H54 (cell line): ENCODE measurements at regions not wholly inside any gene's neighbourhood (a gene's known extent, or its start where the extent isn't known, plus 50 kb on each side); places are given as distances from the start of the nearest gene placed in this dataset.

ENCODE experiments used
- DNase-seq: peaks from one replicate; pipeline ENCODE4 v3.0.0; 2011; ENCODE audit warnings: low spot score, mixed read lengths; ENCODE audit not compliant: insufficient read length
- FAIRE-seq: peaks from 3 replicates; lab custom pipeline; 2011; peaks lifted over from hg19 to GRCh38; lab: Jason Lieb, UNC
- POLR2A ChIP-seq: IDR thresholded peaks from 2 replicates; pipeline ENCODE4 v1.6.1; 2011; ENCODE audit warnings: low read depth, mild to moderate bottlenecking, low read length

- TF ChIP-seq POLR2A, result no peak
- FAIRE-seq (no peak), DNase-seq (no peak)
These were observed 77.2 kb upstream of the ARID1B start for GRCh38 chr6:156699935-156700334.

DNA sequence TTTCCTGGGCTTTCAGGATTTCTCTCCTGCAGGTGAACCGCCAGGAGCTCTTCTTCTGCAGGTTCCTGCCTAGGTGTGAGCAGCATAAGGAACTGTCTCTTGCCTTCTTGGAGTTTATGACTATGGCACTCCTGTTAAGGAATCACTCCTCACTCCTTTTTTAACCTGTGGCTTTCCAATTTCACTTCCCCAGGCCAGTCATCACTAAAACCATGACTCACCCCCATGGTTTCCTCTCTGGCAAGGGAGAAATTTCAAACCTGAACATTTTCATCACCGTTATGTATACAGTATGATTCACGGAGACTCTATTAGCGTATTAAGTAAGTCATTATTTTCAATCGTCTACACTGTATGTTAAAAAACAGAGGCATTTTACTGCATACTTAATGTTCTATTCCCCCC, 78.2 kb upstream of the ARID1B start:
- no peak for TF ChIP-seq POLR2A
- DNase-seq (peak; percentile 28), FAIRE-seq (peak; percentile 74)

- DNase-seq (no peak), FAIRE-seq (no peak)
- no peak for TF ChIP-seq POLR2A
These were observed 78.8 kb upstream of the ARID1B start for GRCh38 chr6:156698239-156699016.

GRCh38 chr6:156697225-156697830, 79.8 kb upstream of the ARID1B start:
- TF ChIP-seq POLR2A, result no peak
- FAIRE-seq (no peak), DNase-seq (no peak)

DNA sequence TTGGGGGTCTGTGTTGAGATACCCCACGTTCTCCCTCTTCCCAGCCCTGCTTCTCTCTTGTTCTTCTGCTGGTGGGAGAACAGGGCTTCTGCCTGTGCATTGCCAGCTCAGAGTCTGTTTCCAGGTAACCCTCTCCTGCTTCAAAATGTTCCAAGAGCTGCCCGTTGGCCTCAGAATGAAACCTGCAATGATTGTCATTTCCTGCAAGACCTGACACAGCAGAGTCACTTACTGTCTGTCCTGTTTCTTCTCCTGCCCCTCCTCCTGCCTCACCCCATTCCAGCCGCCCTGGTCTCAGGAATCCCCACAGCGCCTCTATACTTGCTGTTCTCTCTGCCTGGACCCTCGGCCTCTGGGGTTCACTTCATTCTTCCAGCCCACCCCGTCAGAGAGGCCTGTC, 81.4 kb upstream of the ARID1B start:
- FAIRE-seq (no peak), DNase-seq (no peak)
- no peak for TF ChIP-seq POLR2A

- FAIRE-seq, result no peak
- no peak for TF ChIP-seq POLR2A
- no peak for DNase-seq
These were observed 82.5 kb upstream of the ARID1B start for GRCh38 chr6:156694679-156695078.

DNA sequence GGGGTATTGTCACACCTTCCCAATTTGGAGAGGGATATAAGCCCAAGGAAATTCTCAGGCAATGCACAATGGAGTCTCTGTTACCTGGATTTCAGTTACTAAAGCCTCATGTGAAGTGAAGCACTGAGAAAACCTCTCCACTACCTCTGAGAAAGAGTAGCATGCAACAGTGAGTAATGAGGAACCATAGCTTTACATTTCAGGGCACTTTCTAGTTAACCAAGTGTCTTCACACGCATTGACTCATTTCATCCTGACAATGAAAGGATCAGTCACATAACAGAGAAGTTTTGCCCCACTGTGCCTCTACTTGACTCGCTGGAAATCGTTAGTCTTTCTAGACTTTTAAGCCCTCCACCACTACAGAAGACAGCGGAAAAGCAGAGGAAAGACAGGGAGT, 86.2 kb upstream of the ARID1B start:
- no peak for TF ChIP-seq POLR2A
- no peak for DNase-seq
- FAIRE-seq, result no peak

DNA sequence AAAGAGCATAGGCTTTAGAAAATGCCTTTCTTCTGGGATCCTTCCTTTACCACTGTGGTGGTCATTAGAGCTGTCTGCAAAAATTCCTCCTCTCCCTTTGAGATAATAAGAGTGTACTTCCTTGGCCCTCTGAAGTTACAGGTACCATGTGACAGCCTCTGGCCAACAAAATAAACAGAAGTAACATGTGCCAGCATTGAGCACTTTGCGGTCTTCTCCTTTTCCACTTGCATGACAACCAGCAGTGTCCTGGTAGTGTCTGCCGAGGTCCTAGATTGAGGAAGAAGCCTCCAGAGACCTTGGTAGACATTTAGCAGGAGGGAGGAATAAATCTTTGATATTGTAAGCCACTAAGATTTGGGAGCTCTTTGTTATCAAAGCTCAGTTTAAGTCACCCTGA, 87.5 kb upstream of the ARID1B start:
- TF ChIP-seq POLR2A, result no peak
- no peak for FAIRE-seq
- DNase-seq, result no peak

- FAIRE-seq (no peak), DNase-seq (no peak)
- TF ChIP-seq POLR2A, result no peak
These were observed 88.6 kb upstream of the ARID1B start for GRCh38 chr6:156688620-156688971.

DNA sequence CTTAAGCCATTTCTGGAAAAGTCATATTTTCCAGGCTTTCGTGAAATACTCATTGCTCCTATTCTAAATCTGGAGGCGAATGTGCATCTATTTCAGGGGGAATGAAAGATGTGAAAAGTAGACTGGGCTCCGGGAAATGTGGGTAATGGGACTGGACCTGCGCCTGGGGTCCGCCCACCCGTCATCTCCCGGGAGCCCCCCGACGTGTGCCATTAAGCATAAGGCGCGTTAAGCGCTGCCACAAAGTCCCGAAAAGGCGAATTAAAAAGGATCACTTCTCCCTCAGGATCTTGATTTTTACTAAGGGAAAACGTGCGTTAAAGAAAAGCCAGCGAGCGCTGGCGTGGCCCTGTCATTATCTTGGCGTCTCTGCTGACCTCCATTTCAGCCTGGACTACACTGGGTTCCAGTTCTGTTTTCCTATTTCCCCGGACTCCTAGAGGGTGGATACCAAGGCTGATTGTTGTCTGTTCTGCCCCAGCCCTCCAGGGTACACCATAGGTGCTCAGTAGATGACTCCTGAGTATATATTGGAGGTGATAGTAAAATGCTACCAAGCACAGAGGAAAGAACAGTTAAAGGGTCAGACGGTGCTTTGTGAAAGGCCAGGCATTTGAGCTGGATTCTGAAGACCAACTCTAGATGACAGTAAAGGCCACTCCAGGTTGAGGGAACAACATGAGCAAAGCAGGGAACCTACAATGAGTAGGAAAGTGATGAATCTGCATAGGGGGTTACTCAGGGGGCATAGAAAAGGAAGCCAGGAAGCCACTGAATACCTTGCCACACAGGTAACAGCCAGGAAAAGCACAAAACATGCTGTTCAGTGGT, 89.2 kb upstream of the ARID1B start:
- FAIRE-seq, result no peak
- TF ChIP-seq POLR2A, result no peak
- DNase-seq, result peak; percentile 18

DNA sequence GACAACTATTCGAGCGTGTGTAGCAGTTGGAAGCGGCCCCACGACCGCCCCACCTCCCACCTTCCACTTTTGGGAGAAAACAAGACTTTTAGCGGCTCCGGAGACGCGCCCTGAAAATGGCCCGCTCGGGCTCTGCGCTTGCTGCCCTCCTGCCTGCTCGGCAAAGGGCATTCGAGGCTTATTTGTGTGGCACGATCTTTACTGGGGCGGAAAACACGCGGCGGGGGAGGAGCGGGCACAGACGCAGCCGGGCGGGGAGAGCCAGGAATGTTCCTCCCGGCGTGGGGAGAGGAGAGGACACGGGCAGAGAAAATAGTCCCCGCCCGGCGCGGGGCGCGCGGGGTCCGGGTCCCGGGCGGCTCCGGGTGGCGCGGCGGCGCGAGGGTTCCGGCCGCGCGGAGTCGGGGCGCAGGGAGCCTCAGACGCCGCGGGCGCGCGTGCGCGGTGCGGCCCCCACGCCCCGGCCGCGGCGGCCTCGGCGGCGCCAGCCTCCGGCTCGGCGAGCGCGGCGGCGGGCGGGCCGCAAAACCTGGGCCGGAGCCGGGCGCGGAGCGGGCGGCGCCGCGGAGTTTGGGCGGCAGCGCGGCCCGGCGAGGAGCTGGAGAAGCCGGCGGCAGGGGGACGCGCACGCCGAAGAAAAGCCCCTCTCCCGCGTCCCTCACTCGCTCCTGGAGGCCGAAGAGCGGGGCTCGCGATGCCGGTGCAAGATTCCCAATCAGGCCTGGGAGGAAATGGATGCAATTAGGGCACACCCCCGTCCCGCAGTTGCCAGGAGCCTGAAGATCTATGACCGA, 90.0 kb upstream of the ARID1B start:
- TF ChIP-seq POLR2A, result peak; percentile 71
- DNase-seq, result peak; percentile 79
- no peak for FAIRE-seq

- FAIRE-seq (no peak), DNase-seq (peak; percentile 35)
- no peak for TF ChIP-seq POLR2A
These were observed 90.7 kb upstream of the ARID1B start for GRCh38 chr6:156686301-156686994.

DNA sequence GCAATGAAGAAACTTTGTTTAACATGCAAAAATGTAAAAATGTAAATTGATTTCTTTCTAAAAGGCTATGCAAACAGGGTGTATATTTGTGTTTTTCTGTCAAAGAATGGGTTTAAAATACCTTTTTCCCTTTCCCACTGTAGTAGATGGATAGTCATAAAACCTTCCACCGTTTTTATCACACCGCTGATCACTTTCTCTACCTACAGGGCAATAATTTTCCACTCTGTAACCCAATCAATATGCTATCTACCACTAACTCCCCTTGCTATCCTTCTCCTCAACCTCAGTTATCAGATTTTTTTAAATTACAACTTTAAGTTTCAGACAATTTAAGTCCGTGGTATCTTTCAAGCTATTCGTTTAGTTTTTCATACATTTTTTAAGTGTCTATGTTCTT, 91.4 kb upstream of the ARID1B start:
- FAIRE-seq (no peak), DNase-seq (no peak)
- TF ChIP-seq POLR2A, result no peak

DNA sequence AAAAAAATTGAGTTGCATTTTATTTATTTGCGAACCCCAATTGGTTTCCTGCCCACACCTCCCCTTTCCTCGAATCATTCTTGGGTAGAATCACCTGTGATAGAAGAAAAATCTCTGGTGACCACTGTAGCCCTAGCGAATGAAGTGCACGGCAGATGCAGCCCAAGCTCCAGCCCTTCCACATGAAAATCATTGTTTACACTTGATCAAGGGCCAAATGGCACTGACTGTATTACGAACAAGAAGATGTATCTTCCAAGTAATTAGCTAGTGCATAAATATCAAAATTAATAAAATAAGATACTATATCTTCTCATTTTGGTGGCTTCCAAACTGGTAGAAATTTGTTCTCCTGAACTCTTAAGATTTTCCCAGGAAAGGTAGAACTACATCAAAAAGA, 93.4 kb upstream of the ARID1B start:
- DNase-seq, result no peak
- FAIRE-seq, result no peak

More for the DNA sequence above, 93.4 kb upstream of the ARID1B start:
- no peak for TF ChIP-seq POLR2A
